LNCAP (cell line): ENCODE measurements at regions not wholly inside any gene's neighbourhood (a gene's known extent, or its start where the extent isn't known, plus 50 kb on each side); places are given as distances from the start of the nearest gene placed in this dataset.

Experiments used
- CTCF ChIP-seq: fragments of 450-650 bp; IDR thresholded peaks from 2 replicates; pipeline ENCODE4 v1.5.1; 2017; ENCODE audit warnings: mild to moderate bottlenecking

- no peak for TF ChIP-seq CTCF
These were observed 61.7 kb upstream of the NOX3 start for GRCh38 chr6:155517294-155517693.

GRCh38 chr6:155510879-155511278 lies 55.2 kb upstream of the NOX3 start:
- TF ChIP-seq CTCF: no peak

GRCh38 chr6:155509743-155510475 lies 54.3 kb upstream of the NOX3 start:
- no peak for TF ChIP-seq CTCF

GRCh38 chr6:155505608-155505989 lies 50.0 kb upstream of the NOX3 start:
- TF ChIP-seq CTCF: no peak
